HCT116 (cell line): ENCODE measurements at regions not wholly inside any gene's neighbourhood (a gene's known extent, or its start where the extent isn't known, plus 50 kb on each side); places are given as distances from the start of the nearest gene placed in this dataset.

Source experiments
- ATF3 ChIP-seq: IDR thresholded peaks from 2 replicates; pipeline ENCODE4 v1.6.1; 2012
- CTCF ChIP-seq, 3 experiments: fragments of 200-600 bp in 1 of 3; sonication (generic) in 1 of 3; IDR thresholded peaks in 2 of 3; conservative IDR thresholded peaks in 1 of 3; 2 replicates each; pipeline ENCODE4 v1.5.1; 2012 to 2017; ENCODE audit warnings: low read depth in 2 of 3, low read length in 2 of 3, antibody characterized with exemption in 1 of 3, borderline replicate concordance in 1 of 3, control low read depth in 1 of 3, mild to moderate bottlenecking in 1 of 3, mixed read lengths in 1 of 3, mixed run types in 1 of 3, moderate library complexity in 1 of 3; ENCODE audit not compliant: insufficient read depth in 1 of 3
- EZH2 ChIP-seq: fragments of 200-600 bp; sonication (generic); IDR thresholded peaks from 2 replicates; pipeline ENCODE4 v1.6.1; 2017; ENCODE audit warnings: antibody characterized with exemption, mixed run types
- EZH2phosphoT487 ChIP-seq: fragments of 200-600 bp; IDR thresholded peaks from 2 replicates; pipeline ENCODE4 v1.6.1; 2018; ENCODE audit warnings: antibody characterized with exemption, borderline replicate concordance
- POLR2A ChIP-seq: IDR thresholded peaks from 2 replicates; pipeline ENCODE4 v1.7.0; 2011; ENCODE audit warnings: borderline replicate concordance; ENCODE audit not compliant: insufficient read depth, insufficient read length; ENCODE audit errors: extremely low read depth
- POLR2AphosphoS5 ChIP-seq: IDR thresholded peaks from 2 replicates; pipeline ENCODE4 v1.6.1; 2011; ENCODE audit warnings: mild to moderate bottlenecking, low read depth, low read length, moderate library complexity
- SIN3A ChIP-seq: IDR thresholded peaks from 2 replicates; pipeline ENCODE4 v1.6.1; 2012; ENCODE audit warnings: low read depth
- YY1 ChIP-seq: IDR thresholded peaks from 2 replicates; pipeline ENCODE4 v1.6.1; 2011; ENCODE audit warnings: low read length, low read depth, moderate library complexity, mild to moderate bottlenecking; ENCODE audit not compliant: insufficient replicate concordance; ENCODE audit errors: extremely low read depth
- ZBTB33 ChIP-seq: IDR thresholded peaks from 2 replicates; pipeline ENCODE4 v1.6.1; 2011; ENCODE audit warnings: mild to moderate bottlenecking, low read length, moderate library complexity; ENCODE audit not compliant: insufficient replicate concordance; ENCODE audit errors: extremely low read depth

GRCh38 chr13:39941236-39941635, 285.8 kb downstream of the COG6 start:
- TF ChIP-seq POLR2A (no peak), SIN3A (no peak), YY1 (no peak), ATF3 (no peak), CTCF (IDR thresholded peaks at IDR 0.05 in 2 of 3, conservative IDR thresholded peaks at IDR 0.05 in 1 of 3; ENCODE audit: borderline replicate concordance in 1 of 3, insufficient read depth in 1 of 3, low read depth in 2 of 3, low read length in 2 of 3) (no peak), EZH2phosphoT487 (no peak), ZBTB33 (no peak), EZH2 (no peak), POLR2AphosphoS5 (no peak)
